H9 (cell line): ENCODE measurements at regions not wholly inside any gene's neighbourhood (a gene's known extent, or its start where the extent isn't known, plus 50 kb on each side); places are given as distances from the start of the nearest gene placed in this dataset.
A peak's percentile ranks its signal among the peaks of the same experiment; 100 is the strongest.

Source experiments
- DNase-seq: peaks from one replicate; pipeline ENCODE4 v3.0.0-alpha.2; 2017
- H2AFZ ChIP-seq: one replicate; pipeline ENCODE4 v1.6.1; 2013; ENCODE audit warnings: mild to moderate bottlenecking, low read length, control low read depth, moderate library complexity
- H2AK5ac ChIP-seq: 2 replicates; pipeline ENCODE4 v1.6.1; 2013; ENCODE audit warnings: low read length, control low read depth, mixed read lengths; ENCODE audit not compliant: insufficient read length
- H2BK120ac ChIP-seq: one replicate; pipeline ENCODE4 v1.6.1; 2013; ENCODE audit warnings: low read depth, mild to moderate bottlenecking, low read length, control low read depth, inconsistent platforms; ENCODE audit not compliant: poor library complexity, severe bottlenecking
- H2BK12ac ChIP-seq: 2 replicates; pipeline ENCODE4 v1.6.1; 2013; ENCODE audit warnings: low read length, control low read depth, mixed read lengths, low read depth; ENCODE audit not compliant: insufficient read length
- H2BK15ac ChIP-seq: 2 replicates; pipeline ENCODE4 v1.6.1; 2013; ENCODE audit warnings: low read depth, low read length, control low read depth
- H2BK20ac ChIP-seq: one replicate; pipeline ENCODE4 v1.6.1; 2013; ENCODE audit warnings: low read depth, mild to moderate bottlenecking, low read length, control low read depth, inconsistent platforms; ENCODE audit not compliant: poor library complexity, severe bottlenecking
- H2BK5ac ChIP-seq: 2 replicates; pipeline ENCODE4 v1.6.1; 2013; ENCODE audit warnings: low read length, control low read depth, mixed read lengths; ENCODE audit not compliant: insufficient read length
- H3K14ac ChIP-seq: 2 replicates; pipeline ENCODE4 v1.6.1; 2013; ENCODE audit warnings: low read length, control low read depth; ENCODE audit not compliant: insufficient read depth
- H3K18ac ChIP-seq: 2 replicates; pipeline ENCODE4 v1.6.1; 2013; ENCODE audit warnings: low read depth, mild to moderate bottlenecking, mixed read lengths, low read length, control low read depth; ENCODE audit not compliant: insufficient read length
- H3K23ac ChIP-seq: 2 replicates; pipeline ENCODE4 v1.6.1; 2013; ENCODE audit warnings: low read length, control low read depth, mixed read lengths, low read depth; ENCODE audit not compliant: insufficient read length
- H3K23me2 ChIP-seq: 2 replicates; pipeline ENCODE4 v1.6.1; 2013; ENCODE audit warnings: low read depth, mild to moderate bottlenecking, mixed read lengths, low read length, control low read depth; ENCODE audit not compliant: insufficient read length, poor library complexity, severe bottlenecking
- H3K27ac ChIP-seq: 2 replicates; pipeline ENCODE4 v1.5.1; 2013; ENCODE audit warnings: low read length, control low read depth, mixed read lengths, low read depth; ENCODE audit not compliant: insufficient read length
- H3K27me3 ChIP-seq: 2 replicates; pipeline ENCODE4 v1.6.1; 2013; ENCODE audit warnings: low read length, control low read depth, inconsistent platforms; ENCODE audit not compliant: insufficient read depth
- H3K4ac ChIP-seq: 2 replicates; pipeline ENCODE4 v1.6.1; 2013; ENCODE audit warnings: low read depth, mild to moderate bottlenecking, control low read depth, inconsistent platforms, low read length, moderate library complexity
- H3K4me1 ChIP-seq: 2 replicates; pipeline ENCODE4 v1.6.1; 2013; ENCODE audit warnings: low read length, control low read depth, inconsistent platforms; ENCODE audit not compliant: insufficient read depth
- H3K4me2 ChIP-seq: 2 replicates; pipeline ENCODE4 v1.6.1; 2013; ENCODE audit warnings: low read length, control low read depth, mixed read lengths; ENCODE audit not compliant: insufficient read length, insufficient read depth
- H3K56ac ChIP-seq: 2 replicates; pipeline ENCODE4 v1.6.1; 2013; ENCODE audit warnings: low read depth, mild to moderate bottlenecking, mixed read lengths, low read length, control low read depth; ENCODE audit not compliant: insufficient read length
- H3K79me1 ChIP-seq: 2 replicates; pipeline ENCODE4 v1.6.1; 2013; ENCODE audit warnings: low read depth, mild to moderate bottlenecking, moderate library complexity, low read length, control low read depth, inconsistent platforms; ENCODE audit not compliant: insufficient read depth, poor library complexity, severe bottlenecking
- H3K79me2 ChIP-seq: 2 replicates; pipeline ENCODE4 v1.6.1; 2013; ENCODE audit warnings: low read length, control low read depth, inconsistent platforms; ENCODE audit not compliant: insufficient read depth
- H3K9ac ChIP-seq: 2 replicates; pipeline ENCODE4 v1.6.1; 2013; ENCODE audit warnings: low read length, control low read depth, mixed read lengths; ENCODE audit not compliant: insufficient read length; ENCODE audit errors: extremely low read depth
- H3K9me3 ChIP-seq: one replicate; pipeline ENCODE4 v1.6.1; 2013; ENCODE audit warnings: low read depth, low read length, inconsistent platforms; ENCODE audit not compliant: control insufficient read depth
- H3T11ph ChIP-seq: one replicate; pipeline ENCODE4 v1.6.1; 2013; ENCODE audit warnings: mild to moderate bottlenecking, low read length, control low read depth, inconsistent platforms
- H4K20me1 ChIP-seq: one replicate; pipeline ENCODE4 v1.6.1; 2013; ENCODE audit not compliant: control insufficient read depth, insufficient read length, insufficient read depth
- H4K5ac ChIP-seq: 2 replicates; pipeline ENCODE4 v1.6.1; 2013; ENCODE audit warnings: low read depth, mild to moderate bottlenecking, mixed read lengths, low read length, control low read depth; ENCODE audit not compliant: insufficient read length
- H4K8ac ChIP-seq: replicated peaks from 2 replicates; pipeline ENCODE4 v1.6.1; 2013; ENCODE audit warnings: low read length, control low read depth, mixed read lengths, low read depth; ENCODE audit not compliant: insufficient read length
- H4K91ac ChIP-seq: 2 replicates; pipeline ENCODE4 v1.6.1; 2013; ENCODE audit warnings: low read depth, mild to moderate bottlenecking, moderate library complexity, mixed read lengths, low read length, control low read depth; ENCODE audit not compliant: insufficient read length
- H3K27ac Mint-ChIP-seq, 3 experiments: 2 replicates in 2 of 3; 3 replicates in 1 of 3; pipeline ENCODE4 v1.8.0; 2020 to 2021; ENCODE audit warnings: mixed read lengths in 3 of 3, mild to moderate bottlenecking in 1 of 3, moderate library complexity in 1 of 3
- H3K27me3 Mint-ChIP-seq: 2 replicates; pipeline ENCODE4 v1.8.0; 2021; ENCODE audit warnings: low read depth, mild to moderate bottlenecking, moderate library complexity, mixed read lengths
- H3K36me3 Mint-ChIP-seq, 3 experiments: 2 replicates in 2 of 3; 3 replicates in 1 of 3; pipeline ENCODE4 v1.8.0; 2020 to 2021; ENCODE audit warnings: low read depth in 3 of 3, mixed read lengths in 3 of 3; ENCODE audit not compliant: insufficient read depth in 1 of 3
- H3K4me1 Mint-ChIP-seq, 2 experiments: 2 replicates each; pipeline ENCODE4 v1.8.0; 2020; ENCODE audit warnings: mixed read lengths in 2 of 2
- H3K4me3 Mint-ChIP-seq, 2 experiments: 2 replicates in 1 of 2; 3 replicates in 1 of 2; pipeline ENCODE4 v1.8.0; 2020 to 2021; ENCODE audit warnings: mild to moderate bottlenecking in 2 of 2, mixed read lengths in 2 of 2, moderate library complexity in 1 of 2
- H3K9me3 Mint-ChIP-seq, 2 experiments: 2 replicates in 1 of 2; 3 replicates in 1 of 2; pipeline ENCODE4 v1.8.0; 2020; ENCODE audit warnings: mild to moderate bottlenecking in 2 of 2, mixed read lengths in 2 of 2, moderate library complexity in 1 of 2
- WGBS: extraction: QIAGEN DNeasy Blood & Tissue Kit; methylation state at CpG from one replicate; pipeline ENCODE4 v1.1.7; 2013; ENCODE audit warnings: missing lambda C conversion rate, low lambda C conversion rate, mixed read lengths; ENCODE audit not compliant: insufficient read length; ENCODE audit errors: extremely low coverage; 5-methylcytosine and 5-hydroxymethylcytosine counted together
- TF ChIP-seq, protein P1 (sequence below): fragments of 200-600 bp; sonication (generic); conservative IDR thresholded peaks from 3 replicates; pipeline ENCODE4 v1.8.0; 2021; ENCODE audit warnings: antibody characterized with exemption, mild to moderate bottlenecking

GRCh38 chr15:88745065-88745464, 58.2 kb upstream of the ACAN start:
- Histone ChIP-seq H3K23me2 (no peaks in the 10 kb centered on the region), H2BK12ac (no peak overlapping the region), H2BK15ac (no peak overlapping the region), H4K5ac (no peak overlapping the region), H2BK5ac (no peak overlapping the region), H4K91ac (no peak overlapping the region), H3K23ac (no peak overlapping the region), H2AK5ac (no peak overlapping the region), H3K9ac (no peak overlapping the region), H3T11ph (no peak overlapping the region), H3K27ac (no peak overlapping the region), H2BK20ac (no peak overlapping the region), H3K14ac (no peak overlapping the region), H2BK120ac (no peak overlapping the region), H3K9me3 (no peaks in the 10 kb centered on the region), H4K8ac (no peak overlapping the region), H3K27me3 (no peaks in the 10 kb centered on the region), H3K4me1 (peaks cover 4% of the 10 kb centered on the region; the same call in 1 of the 2 replicates), H3K79me2 (no peaks in the 10 kb centered on the region), H4K20me1 (no peaks in the 10 kb centered on the region), H3K4ac (no peak overlapping the region), H3K79me1 (no peaks in the 10 kb centered on the region), H2AFZ (no peak overlapping the region), H3K4me2 (no peak overlapping the region), H3K18ac (no peak overlapping the region), H3K56ac (no peak overlapping the region)
- Mint-ChIP-seq H3K27me3 (peaks cover 7% of the 10 kb centered on the region; the same call in 1 of the 2 replicates), H3K36me3 (no peaks in the 10 kb centered on the region), H3K4me3 (no peak overlapping the region), H3K9me3 (no peaks in the 10 kb centered on the region; a peak in 1 of 5 replicates), H3K4me1 (peaks cover 7 to 9% of the 10 kb centered on the region in 2 experiments), H3K27ac (peak overlapping the region in 1 of 3 experiments; percentile 33; a peak in 1 of 7 replicates)
- TF ChIP-seq, protein P1, sequence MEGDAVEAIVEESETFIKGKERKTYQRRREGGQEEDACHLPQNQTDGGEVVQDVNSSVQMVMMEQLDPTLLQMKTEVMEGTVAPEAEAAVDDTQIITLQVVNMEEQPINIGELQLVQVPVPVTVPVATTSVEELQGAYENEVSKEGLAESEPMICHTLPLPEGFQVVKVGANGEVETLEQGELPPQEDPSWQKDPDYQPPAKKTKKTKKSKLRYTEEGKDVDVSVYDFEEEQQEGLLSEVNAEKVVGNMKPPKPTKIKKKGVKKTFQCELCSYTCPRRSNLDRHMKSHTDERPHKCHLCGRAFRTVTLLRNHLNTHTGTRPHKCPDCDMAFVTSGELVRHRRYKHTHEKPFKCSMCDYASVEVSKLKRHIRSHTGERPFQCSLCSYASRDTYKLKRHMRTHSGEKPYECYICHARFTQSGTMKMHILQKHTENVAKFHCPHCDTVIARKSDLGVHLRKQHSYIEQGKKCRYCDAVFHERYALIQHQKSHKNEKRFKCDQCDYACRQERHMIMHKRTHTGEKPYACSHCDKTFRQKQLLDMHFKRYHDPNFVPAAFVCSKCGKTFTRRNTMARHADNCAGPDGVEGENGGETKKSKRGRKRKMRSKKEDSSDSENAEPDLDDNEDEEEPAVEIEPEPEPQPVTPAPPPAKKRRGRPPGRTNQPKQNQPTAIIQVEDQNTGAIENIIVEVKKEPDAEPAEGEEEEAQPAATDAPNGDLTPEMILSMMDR, result no peak
- no CpG with 5 or more reads among the region's 2 CpGs for WGBS
- no peak for DNase-seq
